ENCODE measurements at regions not wholly inside any gene's neighbourhood (a gene's known extent, or its start where the extent isn't known, plus 50 kb on each side); places are given as distances from the start of the nearest gene placed in this dataset.
"Not testable (repeated sequence)": the region's sequence is repeated elsewhere in the genome, so short reads cannot be mapped to it uniquely, and the experiment has no call there.

GRCh38 chr3:147256739-147257138 lies 149.6 kb downstream of the ZIC4 start:
- Histone ChIP-seq H3K36me3 (ENCODE audit: insufficient read depth, low read length) (no peaks in the 10 kb centered on the region), H3K27me3 (ENCODE audit: insufficient read depth, low read length) (no peaks in the 10 kb centered on the region), H4K20me1 (ENCODE audit: insufficient read depth, low read length) (no peaks in the 10 kb centered on the region), H2AFZ (ENCODE audit: low read depth, low read length) (no peak overlapping the region), H3K79me2 (ENCODE audit: insufficient read depth, low read length) (no peaks in the 10 kb centered on the region), H3K9me3 (ENCODE audit: insufficient read depth, low read depth, low read length) (no peaks in the 10 kb centered on the region), H3K27ac (ENCODE audit: low read depth, low read length) (no peak overlapping the region), H3K4me1 (ENCODE audit: insufficient read depth, low read length) (no peaks in the 10 kb centered on the region), H3K4me2 (ENCODE audit: low read length) (no peak overlapping the region), H3K9ac (ENCODE audit: low read length) (no peak overlapping the region), H3K4me3 (ENCODE audit: insufficient read depth, low read depth, low read length) (no peak overlapping the region)
- TF ChIP-seq CTCF (IDR thresholded peaks at IDR 0.05; ENCODE audit: insufficient read depth, low read depth, low read length) (no peak), EZH2 (IDR thresholded peaks at IDR 0.05; ENCODE audit: insufficient read depth, low read length) (no peak)
- Mint-ChIP-seq H3K27me3 (ENCODE audit: low read depth, unreplicated experiment) (no peaks in the 10 kb centered on the region), H3K4me1 (ENCODE audit: low read depth, unreplicated experiment) (no peaks in the 10 kb centered on the region), H3K9me3 (ENCODE audit: unreplicated experiment) (no peaks in the 10 kb centered on the region), H3K27ac (ENCODE audit: unreplicated experiment) (no peak overlapping the region), H3K36me3 (ENCODE audit: low read depth, unreplicated experiment) (no peaks in the 10 kb centered on the region), H3K4me3 (ENCODE audit: unreplicated experiment) (no peak overlapping the region)
- DNase-seq (ENCODE audit: low read depth) (no peak), FAIRE-seq (no peak)

GRCh38 chr3:147246906-147247305 lies 159.4 kb downstream of the ZIC4 start:
- H2AFZ ChIP-seq (ENCODE audit: low read depth, low read length) = no peak overlapping the region
- H3K27ac Mint-ChIP-seq (ENCODE audit: unreplicated experiment) = no peak overlapping the region
- FAIRE-seq = no peak

GRCh38 chr3:147245638-147246037 lies 160.7 kb downstream of the ZIC4 start:
- not testable (repeated sequence) for FAIRE-seq; H3K27ac Mint-ChIP-seq (ENCODE audit: unreplicated experiment); H3K27me3 ChIP-seq (ENCODE audit: insufficient read depth, low read length); H3K4me3 Mint-ChIP-seq (ENCODE audit: unreplicated experiment); H3K4me1 Mint-ChIP-seq (ENCODE audit: low read depth, unreplicated experiment); H3K27me3 Mint-ChIP-seq (ENCODE audit: low read depth, unreplicated experiment); H3K9me3 ChIP-seq (ENCODE audit: insufficient read depth, low read depth, low read length); H3K4me1 ChIP-seq (ENCODE audit: insufficient read depth, low read length); H3K9me3 Mint-ChIP-seq (ENCODE audit: unreplicated experiment); H3K36me3 ChIP-seq (ENCODE audit: insufficient read depth, low read length); H3K27ac ChIP-seq (ENCODE audit: low read depth, low read length); H3K79me2 ChIP-seq (ENCODE audit: insufficient read depth, low read length); H2AFZ ChIP-seq (ENCODE audit: low read depth, low read length); H3K36me3 Mint-ChIP-seq (ENCODE audit: low read depth, unreplicated experiment); H3K9ac ChIP-seq (ENCODE audit: low read length); H3K4me2 ChIP-seq (ENCODE audit: low read length); DNase-seq (ENCODE audit: low read depth); H4K20me1 ChIP-seq (ENCODE audit: insufficient read depth, low read length); H3K4me3 ChIP-seq (ENCODE audit: insufficient read depth, low read depth, low read length)

More at GRCh38 chr3:147246906-147247305, 159.4 kb downstream of the ZIC4 start:
- H3K36me3 Mint-ChIP-seq (ENCODE audit: low read depth, unreplicated experiment) = no peaks in the 10 kb centered on the region
- Histone ChIP-seq H3K27me3 (ENCODE audit: insufficient read depth, low read length) (no peaks in the 10 kb centered on the region), H3K9me3 (ENCODE audit: insufficient read depth, low read depth, low read length) (no peaks in the 10 kb centered on the region), H3K36me3 (ENCODE audit: insufficient read depth, low read length) (no peaks in the 10 kb centered on the region), H3K4me3 (ENCODE audit: insufficient read depth, low read depth, low read length) (no peak overlapping the region), H3K4me1 (ENCODE audit: insufficient read depth, low read length) (no peaks in the 10 kb centered on the region), H3K27ac (ENCODE audit: low read depth, low read length) (no peak overlapping the region), H3K9ac (ENCODE audit: low read length) (no peak overlapping the region), H3K79me2 (ENCODE audit: insufficient read depth, low read length) (no peaks in the 10 kb centered on the region), H3K4me2 (ENCODE audit: low read length) (no peak overlapping the region), H4K20me1 (ENCODE audit: insufficient read depth, low read length) (no peaks in the 10 kb centered on the region)
- no peak overlapping the region for H3K4me3 Mint-ChIP-seq (ENCODE audit: unreplicated experiment)
- no peaks in the 10 kb centered on the region for H3K27me3 Mint-ChIP-seq (ENCODE audit: low read depth, unreplicated experiment)
- DNase-seq (ENCODE audit: low read depth) = no peak
- H3K4me1 Mint-ChIP-seq (ENCODE audit: low read depth, unreplicated experiment) = no peaks in the 10 kb centered on the region
- no peaks in the 10 kb centered on the region for H3K9me3 Mint-ChIP-seq (ENCODE audit: unreplicated experiment)
- TF ChIP-seq CTCF (IDR thresholded peaks at IDR 0.05; ENCODE audit: insufficient read depth, low read depth, low read length) = no peak
- no peak for TF ChIP-seq EZH2 (IDR thresholded peaks at IDR 0.05; ENCODE audit: insufficient read depth, low read length)

GRCh38 chr3:147245022-147245421 lies 161.3 kb downstream of the ZIC4 start:
- FAIRE-seq; H3K4me3 Mint-ChIP-seq (ENCODE audit: unreplicated experiment); H3K27me3 Mint-ChIP-seq (ENCODE audit: low read depth, unreplicated experiment): not testable (repeated sequence)

More at GRCh38 chr3:147245022-147245421, 161.3 kb downstream of the ZIC4 start:
- H3K9me3 ChIP-seq (ENCODE audit: insufficient read depth, low read depth, low read length); H3K36me3 ChIP-seq (ENCODE audit: insufficient read depth, low read length); H3K9me3 Mint-ChIP-seq (ENCODE audit: unreplicated experiment); H4K20me1 ChIP-seq (ENCODE audit: insufficient read depth, low read length); H3K4me1 ChIP-seq (ENCODE audit: insufficient read depth, low read length); H3K4me1 Mint-ChIP-seq (ENCODE audit: low read depth, unreplicated experiment); H3K27me3 ChIP-seq (ENCODE audit: insufficient read depth, low read length); H3K4me2 ChIP-seq (ENCODE audit: low read length); DNase-seq (ENCODE audit: low read depth); H3K9ac ChIP-seq (ENCODE audit: low read length); H3K79me2 ChIP-seq (ENCODE audit: insufficient read depth, low read length); H3K36me3 Mint-ChIP-seq (ENCODE audit: low read depth, unreplicated experiment); H3K27ac ChIP-seq (ENCODE audit: low read depth, low read length); H3K4me3 ChIP-seq (ENCODE audit: insufficient read depth, low read depth, low read length); H2AFZ ChIP-seq (ENCODE audit: low read depth, low read length); H3K27ac Mint-ChIP-seq (ENCODE audit: unreplicated experiment): not testable (repeated sequence)
